Thyroid gland (tissue), 4 donors: ENCODE measurements at regions not wholly inside any gene's neighbourhood (a gene's known extent, or its start where the extent isn't known, plus 50 kb on each side); places are given as distances from the start of the nearest gene placed in this dataset.

Source experiments
- DNase-seq, 2 donors: peaks; one replicate each; pipeline ENCODE4 v3.0.0-alpha.2; 2019
- H3K27ac ChIP-seq, 3 donors: fragments of 200-600 bp; sonication (generic); 1 replicate in 2 of 3; 2 replicates in 1 of 3; pipeline ENCODE4 v1.5.1; 2016 to 2019; ENCODE audit warnings: mild to moderate bottlenecking in 1 of 3, moderate library complexity in 1 of 3
- H3K27me3 ChIP-seq: fragments of 200-600 bp; sonication (generic); one replicate; pipeline ENCODE4 v1.5.1; 2019
- H3K36me3 ChIP-seq, 2 donors: fragments of 200-600 bp; sonication (generic); one replicate each; pipeline ENCODE4 v1.5.1; 2016 to 2019
- H3K4me1 ChIP-seq, 2 donors: fragments of 200-600 bp; sonication (generic); one replicate each; pipeline ENCODE4 v1.5.1; 2017 to 2019
- H3K4me3 ChIP-seq, 3 donors: fragments of 200-600 bp; sonication (generic); replicated peaks in 1 of 3; 1 replicate in 2 of 3; 2 replicates in 1 of 3; pipeline ENCODE4 v1.5.1; 2016; ENCODE audit warnings: mild to moderate bottlenecking in 1 of 3
- H3K9me3 ChIP-seq: fragments of 200-600 bp; sonication (generic); one replicate; pipeline ENCODE4 v1.5.1; 2017
- POLR2A ChIP-seq, 2 donors: fragments of 450-650 bp; IDR thresholded peaks; one replicate each; pipeline ENCODE4 v1.6.1; 2017; ENCODE audit warnings: antibody characterized with exemption in 2 of 2, mild to moderate bottlenecking in 2 of 2, moderate library complexity in 1 of 2
- WGBS, 2 donors: methylation state at CpG; one replicate each; pipeline ENCODE4 v1.1.5; 2017; 5-methylcytosine and 5-hydroxymethylcytosine counted together
- intact Hi-C: fragments of 100-400 bp; cut with DNase I; formaldehyde crosslinking; loops from one replicate; pipeline ENCODE4 v1.15.1; 2023
- TF ChIP-seq, protein P1 (sequence below), 6 experiments: fragments of 200-600 bp in 3 of 6; fragments of 450-650 bp in 3 of 6; sonication (generic) in 3 of 6; IDR thresholded peaks; one replicate each; pipeline ENCODE4 v1.5.1; 2016 to 2019; ENCODE audit warnings: antibody characterized with exemption in 6 of 6, mild to moderate bottlenecking in 2 of 6, inconsistent platforms in 1 of 6, moderate library complexity in 1 of 6

DNA sequence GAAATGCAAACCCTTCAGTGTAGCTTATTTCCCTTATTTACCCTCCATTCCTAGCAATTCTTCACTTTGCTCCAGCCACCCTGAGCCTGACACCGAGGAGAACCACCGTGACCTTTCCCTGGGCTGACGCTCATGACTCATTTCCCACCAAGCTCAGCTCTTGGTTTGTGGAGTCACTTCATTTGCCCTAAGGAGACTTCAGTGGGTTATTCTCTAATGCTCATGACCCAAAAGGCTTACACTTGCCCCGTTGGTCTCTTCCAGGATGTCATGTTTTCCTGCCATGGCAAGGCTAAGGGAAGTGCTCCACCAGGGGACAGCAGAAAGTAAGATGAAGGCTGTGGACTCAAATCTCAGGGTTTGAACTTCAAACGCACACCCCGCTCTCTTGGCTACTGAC lies 161.0 kb downstream of the CBLN1 start:
- Histone ChIP-seq H3K4me3 (no peak overlapping the region), H3K36me3 (no peaks in the 10 kb centered on the region), H3K27me3 (no peaks in the 10 kb centered on the region), H3K9me3 (no peaks in the 10 kb centered on the region), H3K27ac (no peak overlapping the region), H3K4me1 (peaks cover 0 to 10% of the 10 kb centered on the region in 2 donors)
- 86 to 88% methylated on average over 6 of the region's 6 CpGs for WGBS, 2 donors
- intact Hi-C loops = no loop called here
- TF ChIP-seq, protein P1, sequence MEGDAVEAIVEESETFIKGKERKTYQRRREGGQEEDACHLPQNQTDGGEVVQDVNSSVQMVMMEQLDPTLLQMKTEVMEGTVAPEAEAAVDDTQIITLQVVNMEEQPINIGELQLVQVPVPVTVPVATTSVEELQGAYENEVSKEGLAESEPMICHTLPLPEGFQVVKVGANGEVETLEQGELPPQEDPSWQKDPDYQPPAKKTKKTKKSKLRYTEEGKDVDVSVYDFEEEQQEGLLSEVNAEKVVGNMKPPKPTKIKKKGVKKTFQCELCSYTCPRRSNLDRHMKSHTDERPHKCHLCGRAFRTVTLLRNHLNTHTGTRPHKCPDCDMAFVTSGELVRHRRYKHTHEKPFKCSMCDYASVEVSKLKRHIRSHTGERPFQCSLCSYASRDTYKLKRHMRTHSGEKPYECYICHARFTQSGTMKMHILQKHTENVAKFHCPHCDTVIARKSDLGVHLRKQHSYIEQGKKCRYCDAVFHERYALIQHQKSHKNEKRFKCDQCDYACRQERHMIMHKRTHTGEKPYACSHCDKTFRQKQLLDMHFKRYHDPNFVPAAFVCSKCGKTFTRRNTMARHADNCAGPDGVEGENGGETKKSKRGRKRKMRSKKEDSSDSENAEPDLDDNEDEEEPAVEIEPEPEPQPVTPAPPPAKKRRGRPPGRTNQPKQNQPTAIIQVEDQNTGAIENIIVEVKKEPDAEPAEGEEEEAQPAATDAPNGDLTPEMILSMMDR (IDR thresholded peaks at IDR 0.05) = no peak
- TF ChIP-seq POLR2A (IDR thresholded peaks at IDR 0.05) = no peak
- no peak for DNase-seq

DNA sequence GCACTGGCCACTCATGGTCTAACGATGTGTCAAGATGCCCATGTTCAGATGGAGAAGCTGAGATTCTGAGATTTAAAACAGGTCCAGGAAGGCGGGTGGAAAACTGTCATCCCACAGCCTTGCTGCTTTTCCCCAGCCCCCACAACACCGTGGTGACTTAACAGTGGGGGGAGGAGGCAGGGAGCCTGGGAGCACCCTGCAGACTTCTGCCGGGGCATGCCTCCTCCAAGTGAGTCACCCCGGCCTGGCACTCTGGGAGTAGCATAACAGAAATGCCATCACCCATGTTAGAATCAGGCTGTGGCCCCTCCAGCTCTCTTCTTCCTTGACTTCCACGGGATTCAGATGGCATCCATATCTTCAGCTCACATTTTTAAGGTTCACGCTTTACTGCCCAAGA lies 164.8 kb downstream of the CBLN1 start:
- intact Hi-C loops = no loop called here
- Histone ChIP-seq H3K9me3 (no peaks in the 10 kb centered on the region), H3K36me3 (no peaks in the 10 kb centered on the region), H3K27ac (no peak overlapping the region), H3K27me3 (no peaks in the 10 kb centered on the region), H3K4me3 (no peak overlapping the region), H3K4me1 (peaks cover 0 to 10% of the 10 kb centered on the region in 2 donors)
- TF ChIP-seq, protein P1 (IDR thresholded peaks at IDR 0.05) = no peak
- no peak for TF ChIP-seq POLR2A (IDR thresholded peaks at IDR 0.05)
- WGBS, 2 donors = 76 to 84% methylated on average over 7 of the region's 7 CpGs
- no peak for DNase-seq

- Histone ChIP-seq H3K27ac (no peak overlapping the region), H3K27me3 (no peaks in the 10 kb centered on the region), H3K4me3 (no peak overlapping the region), H3K4me1 (peaks cover 0 to 10% of the 10 kb centered on the region in 2 donors), H3K9me3 (no peaks in the 10 kb centered on the region), H3K36me3 (no peaks in the 10 kb centered on the region)
- no peak for DNase-seq
- WGBS, 2 donors = 77 to 81% methylated on average over 9 of the region's 9 CpGs
- intact Hi-C loops = no loop called here
- TF ChIP-seq, protein P1 (IDR thresholded peaks at IDR 0.05) = no peak
- TF ChIP-seq POLR2A (IDR thresholded peaks at IDR 0.05) = no peak
Measured at GRCh38 chr16:49115956-49116355, 165.7 kb downstream of the CBLN1 start.

- no peak for DNase-seq
- Histone ChIP-seq H3K36me3 (no peaks in the 10 kb centered on the region), H3K4me3 (no peak overlapping the region), H3K27me3 (no peaks in the 10 kb centered on the region), H3K27ac (no peak overlapping the region), H3K4me1 (peaks cover 0 to 5% of the 10 kb centered on the region in 2 donors), H3K9me3 (no peaks in the 10 kb centered on the region)
- intact Hi-C loops = no loop called here
- WGBS, 2 donors = 72 to 75% methylated on average over 5 of the region's 5 CpGs
- TF ChIP-seq POLR2A (IDR thresholded peaks at IDR 0.05) = no peak
- TF ChIP-seq, protein P1 (IDR thresholded peaks at IDR 0.05) = no peak
Measured at GRCh38 chr16:49112754-49113153, 168.9 kb downstream of the CBLN1 start.

DNA sequence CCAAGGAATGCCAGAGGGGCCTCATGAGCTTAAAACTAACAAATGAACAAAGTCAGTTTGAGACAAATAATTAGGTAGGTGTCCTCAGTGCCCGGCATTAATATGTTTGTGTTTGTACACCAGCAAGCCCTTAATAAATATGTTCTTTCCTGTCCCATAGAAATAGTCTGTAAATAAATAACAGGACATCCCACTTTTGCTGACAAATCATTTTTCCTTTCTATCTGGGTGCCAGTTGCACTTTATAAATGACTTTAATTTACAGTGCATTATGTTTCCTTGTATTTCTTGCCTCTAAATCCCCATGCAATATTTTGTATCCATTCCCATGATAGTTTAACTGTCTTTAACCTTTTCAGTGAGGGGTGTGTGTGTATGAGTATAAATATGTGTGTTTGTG lies 170.3 kb downstream of the CBLN1 start:
- no peak overlapping the region for H3K4me3 ChIP-seq
- intact Hi-C loops = no loop called here
- H3K27me3 ChIP-seq = no peaks in the 10 kb centered on the region
- 78 to 81% methylated on average over 1 of the region's 1 CpG for WGBS, 2 donors
- H3K27ac ChIP-seq = no peak overlapping the region
- no peak for DNase-seq
- H3K36me3 ChIP-seq = no peaks in the 10 kb centered on the region
- no peak for TF ChIP-seq POLR2A (IDR thresholded peaks at IDR 0.05)
- TF ChIP-seq, protein P1 (IDR thresholded peaks at IDR 0.05) = no peak
- no peaks in the 10 kb centered on the region for H3K9me3 ChIP-seq
- H3K4me1 ChIP-seq = no peaks in the 10 kb centered on the region
